Suppressor macrophage treated with lipopolysaccharide for 1 hour (primary cell): ENCODE measurements at regions not wholly inside any gene's neighbourhood (a gene's known extent, or its start where the extent isn't known, plus 50 kb on each side); places are given as distances from the start of the nearest gene placed in this dataset.
"Not testable (repeated sequence)": the region's sequence is repeated elsewhere in the genome, so short reads cannot be mapped to it uniquely, and the experiment has no call there.

Source experiments
- DNase-seq, 3 donors: peaks; one replicate each; pipeline ENCODE4 v3.0.0-alpha.2; 2020 to 2022

DNA sequence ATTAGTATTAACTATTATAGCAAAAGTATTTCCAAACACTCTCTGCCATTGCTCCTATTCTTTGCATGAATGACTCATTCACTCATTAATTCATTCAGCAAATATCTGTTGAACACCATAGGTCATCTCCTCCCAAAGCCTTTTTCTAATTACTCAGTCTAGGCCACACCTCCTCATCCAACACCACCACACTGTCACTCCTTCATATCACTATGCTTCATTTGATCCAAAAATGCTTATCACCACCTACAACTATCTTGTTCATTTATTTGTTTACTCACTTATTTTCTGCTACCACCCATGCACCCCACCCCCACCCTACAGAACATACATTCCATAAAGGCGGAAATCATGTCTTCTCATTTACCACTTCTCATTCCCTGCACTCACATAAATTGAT, 94.4 kb upstream of the TNFSF4 start:
- no peak for DNase-seq

DNA sequence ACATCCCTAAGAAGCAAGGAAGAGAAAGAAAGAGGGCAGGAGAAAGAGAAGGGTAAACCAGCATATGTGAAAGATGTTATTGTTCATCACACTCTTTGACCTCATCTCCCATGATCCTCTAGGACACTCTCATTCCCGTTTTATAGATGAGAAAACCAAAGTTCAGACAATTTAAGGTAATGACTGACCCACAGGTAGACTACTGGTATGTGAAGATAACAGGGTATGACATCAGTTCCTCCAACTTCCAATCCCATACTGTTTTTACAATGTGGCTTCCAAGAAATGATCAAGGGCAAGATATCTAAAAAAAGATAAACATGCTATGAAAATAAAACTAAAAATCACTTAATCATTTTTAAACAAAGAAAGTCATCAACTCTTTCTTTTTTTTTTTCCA, 95.2 kb upstream of the TNFSF4 start:
- no peak for DNase-seq

DNA sequence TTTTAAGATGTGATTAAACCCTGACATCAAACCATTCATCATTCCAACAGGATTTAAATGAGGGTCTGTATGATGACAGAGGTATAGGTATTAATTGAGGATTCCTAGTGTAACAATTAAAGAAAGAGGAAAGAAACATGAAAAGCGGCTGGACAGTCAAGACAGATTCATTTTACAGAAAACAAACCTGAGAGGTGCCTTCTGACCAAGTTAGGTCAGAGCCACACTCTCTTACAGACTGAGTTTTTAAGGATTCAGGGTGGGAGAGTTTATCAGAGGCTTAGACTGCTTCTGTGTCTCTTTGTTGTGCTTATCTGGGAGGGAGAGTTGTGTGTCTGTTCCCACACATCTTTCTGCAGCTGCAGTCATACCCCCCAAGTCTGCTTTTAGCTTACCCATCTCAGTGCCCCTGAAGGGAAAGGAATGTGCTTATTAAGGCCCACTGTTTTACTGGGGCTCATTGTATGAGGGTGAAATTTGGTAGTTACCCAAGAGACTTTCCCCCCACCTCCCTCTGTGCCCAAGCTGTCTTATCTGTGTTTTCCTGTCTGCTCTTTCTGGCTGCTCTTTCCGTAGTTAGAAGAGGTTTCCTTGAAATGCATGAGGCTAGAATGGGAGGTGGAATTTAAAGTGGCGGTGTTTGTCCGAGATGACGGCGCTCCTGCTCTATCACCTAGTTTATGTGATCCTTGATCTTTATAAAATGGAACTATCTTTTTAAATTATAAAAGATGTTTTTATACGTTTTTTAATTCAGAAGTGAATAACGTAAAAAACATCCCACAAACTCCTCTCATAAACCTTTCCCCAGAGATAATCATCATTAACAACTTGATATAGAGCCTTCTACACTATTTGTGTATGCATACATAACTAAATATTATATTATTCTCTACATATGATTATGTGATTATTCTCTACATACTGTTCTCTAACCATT, 96.0 kb upstream of the TNFSF4 start:
- DNase-seq = no peak

DNA sequence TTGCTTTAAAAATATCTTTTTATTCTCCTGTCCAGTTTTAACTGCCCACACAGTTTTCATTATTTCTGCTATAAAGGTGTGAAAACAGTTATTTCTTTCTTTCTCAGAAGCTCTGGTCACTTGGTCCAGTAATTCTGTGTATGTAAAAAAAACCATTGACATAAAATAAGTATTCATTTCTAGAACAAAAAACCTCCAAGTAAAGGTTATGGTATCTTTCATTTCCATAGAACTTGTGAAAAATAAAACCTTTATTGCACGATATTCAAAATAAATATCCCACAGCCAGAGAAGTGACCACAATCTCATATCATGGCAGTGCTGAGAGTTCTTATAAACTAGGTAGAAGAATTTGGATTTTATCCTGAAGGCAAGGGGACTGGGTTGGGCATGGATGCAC, 96.9 kb upstream of the TNFSF4 start:
- DNase-seq = no peak

- no peak for DNase-seq
These were observed 97.5 kb upstream of the TNFSF4 start for GRCh38 chr1:173304529-173305227.

DNA sequence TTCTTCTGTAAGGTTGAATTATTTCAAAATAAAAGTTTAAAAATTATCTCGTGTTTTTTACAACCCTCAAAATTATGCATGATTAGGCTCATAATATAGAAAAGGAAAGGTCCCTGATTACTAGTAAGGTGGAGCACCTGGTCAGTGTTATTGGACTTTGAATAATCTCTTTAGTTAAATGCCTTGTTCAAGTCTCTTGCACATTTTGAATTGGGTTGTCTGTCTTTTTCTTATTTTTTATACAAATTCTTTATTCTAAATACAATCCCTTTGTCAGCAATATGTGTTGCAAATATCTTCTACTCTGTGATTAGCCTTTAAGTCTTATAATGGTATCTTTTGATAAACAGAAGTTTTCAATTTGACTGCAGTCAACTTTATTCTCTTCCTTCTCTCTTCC, 100.7 kb upstream of the TNFSF4 start:
- no peak for DNase-seq

- peak in 2 of 3 donors; percentile 22 to 28 for DNase-seq
These were observed 107.5 kb upstream of the TNFSF4 start for GRCh38 chr1:173314656-173315055.

DNA sequence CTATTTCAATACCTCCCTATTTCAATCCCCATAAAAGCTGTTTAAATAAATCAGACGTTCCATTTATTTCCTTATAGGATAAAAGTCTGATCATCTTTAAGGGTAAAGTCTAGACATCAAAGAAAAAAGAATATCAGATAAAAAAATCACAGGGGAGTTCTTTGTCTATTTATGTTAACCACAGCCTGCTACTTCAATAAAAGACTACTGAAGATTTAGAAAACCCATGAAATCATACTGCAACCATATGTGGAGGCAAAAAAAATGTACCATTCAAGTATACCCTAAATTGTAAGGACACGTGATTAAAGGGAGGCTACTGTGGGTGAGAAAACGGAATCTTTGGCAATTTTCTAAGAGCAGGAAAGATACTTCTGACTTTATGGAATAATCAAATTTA, 108.2 kb upstream of the TNFSF4 start:
- DNase-seq = no peak

GRCh38 chr1:173318788-173319187, 111.7 kb upstream of the TNFSF4 start:
- no peak for DNase-seq

DNA sequence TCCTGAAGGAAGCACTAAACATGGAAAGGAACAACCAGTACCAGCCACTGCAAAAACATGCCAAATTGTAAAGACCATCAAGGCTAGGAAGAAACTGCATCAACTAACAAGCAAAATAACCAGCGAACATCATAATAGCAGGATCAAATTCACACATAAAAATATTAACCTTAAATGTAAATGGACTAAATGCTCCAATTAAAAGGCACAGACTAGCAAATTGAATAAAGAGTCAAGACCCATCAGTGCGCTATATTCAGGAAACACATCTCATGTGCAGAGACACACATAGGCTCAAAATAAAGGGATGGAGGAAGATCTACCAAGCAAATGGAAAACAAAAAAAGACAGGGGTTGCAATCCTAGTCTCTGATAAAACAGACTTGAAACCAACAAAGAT, 117.2 kb upstream of the TNFSF4 start:
- not testable (repeated sequence) for DNase-seq

GRCh38 chr1:173327987-173328386, 120.9 kb upstream of the TNFSF4 start:
- not testable (repeated sequence) for DNase-seq

- no peak for DNase-seq
These were observed 121.8 kb upstream of the TNFSF4 start for GRCh38 chr1:173328961-173329360.

- DNase-seq = peak; percentile 7 to 54 (median 45)
These were observed 122.6 kb upstream of the TNFSF4 start for GRCh38 chr1:173329726-173330125.

- DNase-seq = peak; percentile 54 to 77 (median 76)
These were observed 123.2 kb upstream of the TNFSF4 start for GRCh38 chr1:173330149-173330951.

DNA sequence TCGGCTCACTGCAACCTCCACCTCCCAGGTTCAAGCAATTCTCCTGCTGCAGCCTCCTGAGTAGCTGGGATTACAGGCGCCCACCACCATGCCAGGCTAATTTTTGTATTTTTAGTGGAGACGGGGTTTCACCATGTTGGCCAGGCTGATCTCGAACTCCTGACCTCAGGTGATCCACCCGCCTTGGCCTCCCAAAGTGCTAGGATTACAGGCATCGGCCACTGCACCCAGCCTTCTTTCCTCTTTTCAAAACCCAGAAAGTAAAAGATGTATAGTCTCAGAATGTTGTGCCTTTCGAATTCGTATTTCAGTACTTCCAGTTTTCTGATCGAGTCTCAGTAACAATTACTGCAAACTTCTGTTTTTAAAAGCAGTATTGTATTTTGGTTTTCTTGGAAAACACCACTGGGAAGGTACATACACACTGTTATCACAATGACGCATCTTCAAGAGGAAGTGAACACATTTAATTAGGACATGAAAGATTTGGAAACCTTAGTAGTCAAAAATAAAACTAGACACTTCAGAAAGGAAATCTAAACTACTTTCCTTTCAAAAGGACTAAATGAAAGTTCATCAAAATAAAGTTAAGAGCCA, 123.9 kb upstream of the TNFSF4 start:
- DNase-seq = peak; percentile 42 to 87 (median 74)

DNA sequence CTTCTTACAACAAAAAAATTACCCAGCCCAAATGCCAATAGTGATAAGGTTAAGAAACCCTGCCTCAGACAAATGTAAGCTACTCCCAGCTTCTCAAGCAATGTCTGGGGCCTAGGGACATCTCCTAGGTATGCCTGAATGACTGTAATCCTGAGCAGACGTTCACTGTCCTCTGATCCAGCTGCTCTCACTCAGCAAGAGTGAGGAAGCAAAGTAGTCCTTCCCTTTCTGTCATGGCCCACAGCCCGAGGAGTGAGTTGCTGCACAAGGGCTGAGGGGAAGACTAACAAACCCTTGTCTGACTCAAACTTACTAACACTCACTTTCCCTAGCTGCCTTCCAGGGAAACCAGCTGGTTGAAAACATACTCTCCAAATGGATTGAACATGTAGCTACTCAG, 124.9 kb upstream of the TNFSF4 start:
- DNase-seq = peak; percentile 74 to 79 (median 78)

GRCh38 chr1:173333581-173333980, 126.5 kb upstream of the TNFSF4 start:
- peak; percentile 9 to 32 (median 26) for DNase-seq

DNA sequence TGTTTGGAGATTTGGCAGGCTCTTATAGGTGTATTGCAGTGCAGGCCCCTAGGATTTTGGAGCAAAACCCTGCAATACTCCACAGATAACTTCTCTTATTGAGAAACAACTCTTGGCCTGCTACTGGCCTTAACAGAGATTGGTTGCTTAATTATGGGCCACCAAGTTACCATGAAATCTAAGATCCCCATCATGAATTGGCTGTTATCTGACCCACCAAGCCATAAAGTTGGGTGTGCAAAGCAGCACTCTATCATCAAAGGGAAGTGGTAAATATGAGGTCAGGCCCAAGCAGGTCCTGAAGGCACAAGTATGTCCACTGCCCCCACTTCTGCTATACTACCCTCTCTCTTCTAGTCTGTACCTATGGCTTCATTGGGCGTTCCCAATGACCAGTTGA, 130.0 kb upstream of the TNFSF4 start:
- no peak for DNase-seq

DNA sequence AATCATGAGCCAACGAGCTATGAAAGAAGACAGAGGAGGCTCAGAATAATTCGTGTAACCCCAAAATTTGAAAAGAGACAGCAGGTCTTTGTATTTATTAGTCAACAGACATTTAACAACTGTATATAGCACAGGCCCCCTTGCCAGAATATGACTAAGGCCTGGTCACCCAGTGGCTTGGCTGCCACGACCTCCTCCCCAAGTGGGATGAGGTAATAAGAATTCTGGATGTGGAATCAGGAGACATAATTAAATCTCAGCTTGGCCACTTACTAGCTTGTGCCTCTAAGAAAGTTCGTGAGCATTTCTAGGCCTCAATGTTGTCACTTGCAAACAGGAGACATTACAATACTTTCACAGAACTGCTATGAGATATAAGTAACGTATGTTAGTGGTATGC, 134.2 kb upstream of the TNFSF4 start:
- no peak for DNase-seq

DNA sequence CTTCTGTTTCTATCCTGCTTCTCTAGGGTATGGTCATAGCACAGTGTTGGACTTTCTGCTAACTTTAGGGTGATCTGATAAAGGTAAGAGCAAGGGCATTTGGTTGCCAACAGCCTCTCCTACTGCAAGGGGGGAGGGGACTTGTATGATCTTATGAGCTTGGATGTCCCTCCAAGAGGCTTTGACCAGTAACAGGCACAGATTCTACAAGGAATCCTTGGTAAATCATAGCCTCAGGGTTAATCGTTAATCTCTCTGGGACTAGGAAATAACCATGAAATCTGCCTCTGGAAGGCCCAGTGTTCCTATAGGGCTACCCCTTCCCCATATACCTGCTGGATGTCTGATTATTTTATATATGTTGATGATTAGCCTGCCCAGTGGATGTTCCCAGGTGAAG, 134.8 kb upstream of the TNFSF4 start:
- no peak for DNase-seq

DNA sequence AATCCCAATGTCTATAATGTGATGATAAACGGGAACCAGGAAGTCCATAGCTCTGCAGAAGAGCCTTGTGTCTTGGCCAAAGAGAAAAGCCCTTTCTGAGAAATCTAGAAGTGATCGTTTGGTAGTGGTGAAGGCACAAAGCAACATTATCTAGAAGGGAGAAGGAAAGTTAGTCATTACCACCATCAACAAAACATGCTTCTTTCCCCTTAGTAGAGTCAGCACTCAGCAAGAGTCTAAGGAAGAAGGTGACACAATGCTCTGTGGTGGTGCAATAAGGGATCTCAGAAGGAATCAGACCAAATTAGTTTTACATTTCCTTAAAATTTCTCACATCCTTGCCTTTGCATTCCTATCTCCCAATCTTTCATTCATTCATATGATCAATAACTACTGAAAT, 134.4 kb upstream of the PRDX6 start:
- peak; percentile 52 to 67 (median 66) for DNase-seq

DNA sequence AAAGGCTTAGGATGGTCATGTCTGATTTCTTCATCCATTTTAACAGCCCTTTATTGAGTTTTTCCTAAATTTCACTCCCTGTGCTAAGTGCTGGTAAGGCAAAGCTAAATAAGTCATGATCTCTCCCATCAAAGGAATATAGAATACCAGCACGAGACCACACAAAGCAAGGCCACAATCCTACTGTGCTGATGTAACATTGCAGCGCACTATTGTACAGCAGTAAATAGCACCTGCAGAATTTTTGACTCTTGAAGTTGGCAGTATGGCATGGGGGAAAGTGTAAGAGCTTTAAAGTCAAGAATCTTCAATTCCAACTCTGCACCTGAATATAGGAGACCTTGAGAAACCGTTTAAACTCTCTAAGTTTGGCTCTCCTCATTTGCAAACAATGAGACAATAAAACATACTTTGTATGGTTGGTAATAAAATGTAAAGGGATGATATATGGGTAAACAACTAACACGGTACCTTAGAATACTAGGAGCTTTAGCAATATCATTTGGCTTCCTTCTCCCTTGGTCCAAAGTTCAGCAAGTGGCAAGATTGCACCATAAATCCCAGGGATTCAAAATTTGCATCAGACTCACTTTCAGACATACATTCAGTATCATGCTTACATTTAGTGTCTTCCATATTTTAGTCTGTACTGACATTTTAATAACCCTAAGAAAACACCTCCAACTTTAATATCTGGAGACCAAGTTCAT, 132.9 kb upstream of the PRDX6 start:
- DNase-seq = no peak
